ENCODE measurements at regions not wholly inside any gene's neighbourhood (a gene's known extent, or its start where the extent isn't known, plus 50 kb on each side); places are given as distances from the start of the nearest gene placed in this dataset.

DNA sequence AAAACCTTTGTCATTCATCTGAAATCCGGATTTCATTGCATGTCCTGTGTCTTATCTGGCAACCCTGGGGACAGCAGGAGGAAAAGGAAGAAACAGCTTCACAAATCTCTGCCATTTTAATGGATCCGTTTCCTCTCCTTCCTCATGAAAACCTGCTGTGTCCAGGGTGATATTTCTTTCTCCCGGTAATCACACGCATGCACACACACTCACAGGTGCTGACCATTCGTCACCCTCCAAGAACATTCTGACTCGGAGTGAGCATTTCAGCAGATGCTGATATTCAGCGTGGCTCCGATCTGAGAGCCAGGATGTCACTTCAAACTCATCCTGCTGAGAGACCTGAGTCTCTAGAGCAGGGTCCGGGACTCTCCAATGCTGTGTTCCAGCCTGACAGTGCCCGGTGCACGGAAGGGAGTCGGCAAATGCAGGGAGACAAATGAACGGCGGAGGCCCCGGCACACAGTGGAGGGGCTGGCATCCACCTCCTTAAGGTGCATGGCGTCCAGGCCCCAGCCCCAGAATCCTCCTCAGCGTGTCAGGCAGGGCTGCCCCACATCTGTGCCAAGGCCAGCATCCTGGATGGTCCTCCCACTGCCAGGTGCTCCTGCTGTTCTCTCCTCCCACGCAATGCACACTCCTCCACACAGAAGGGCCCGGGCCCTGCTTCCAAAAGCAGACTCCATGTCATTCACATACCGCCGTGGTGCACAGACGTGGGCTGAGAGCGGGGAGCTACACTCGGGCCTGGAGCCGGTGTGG lies 70.7 kb downstream of the RBFOX3 start:
- DNase-seq (ENCODE audit: low read depth in 2 of 2, low spot score in 1 of 2) = no peak

DNA sequence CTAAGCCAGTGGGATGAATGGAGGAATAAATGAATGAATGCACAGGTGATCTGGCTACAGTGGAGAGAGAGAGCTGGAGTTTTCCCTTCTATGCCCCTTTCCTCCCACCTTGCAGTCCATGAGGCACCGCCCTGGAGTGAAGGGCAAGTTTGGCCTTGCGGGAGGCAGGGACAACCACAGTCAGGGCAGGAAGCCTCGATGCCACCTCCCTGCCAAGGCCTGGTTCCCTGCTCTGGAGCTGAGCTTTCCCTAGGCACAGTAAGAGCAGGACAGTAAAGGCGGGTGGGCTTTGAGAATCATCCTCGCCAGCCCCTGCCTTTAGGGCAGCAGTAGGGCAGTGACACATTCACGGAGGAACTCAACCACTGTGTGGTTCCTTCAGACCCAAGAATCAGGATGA lies 72.6 kb downstream of the RBFOX3 start:
- no peak for DNase-seq (ENCODE audit: low read depth in 2 of 2, low spot score in 1 of 2)

DNA sequence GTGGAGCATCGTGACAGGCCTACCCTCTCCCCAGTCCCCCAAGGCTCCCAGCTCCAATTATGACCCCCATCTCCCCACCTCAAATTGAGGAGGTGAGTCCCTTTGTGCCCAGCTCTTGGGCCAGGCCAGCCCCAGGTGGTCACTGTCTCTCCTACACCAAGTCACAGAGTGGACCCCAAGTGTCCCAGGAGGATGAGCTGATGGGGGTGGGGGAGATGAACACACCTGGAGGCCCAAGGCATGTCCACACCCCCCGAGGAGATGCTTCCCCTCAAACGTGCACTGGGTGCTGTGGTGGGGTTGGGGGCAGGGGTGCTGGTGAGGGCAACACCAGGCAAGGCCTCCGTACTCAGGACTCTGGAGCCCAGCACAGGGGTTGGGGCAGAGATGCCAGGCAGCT lies 73.2 kb downstream of the RBFOX3 start:
- no peak for DNase-seq (ENCODE audit: low read depth in 2 of 2, low spot score in 1 of 2)

DNA sequence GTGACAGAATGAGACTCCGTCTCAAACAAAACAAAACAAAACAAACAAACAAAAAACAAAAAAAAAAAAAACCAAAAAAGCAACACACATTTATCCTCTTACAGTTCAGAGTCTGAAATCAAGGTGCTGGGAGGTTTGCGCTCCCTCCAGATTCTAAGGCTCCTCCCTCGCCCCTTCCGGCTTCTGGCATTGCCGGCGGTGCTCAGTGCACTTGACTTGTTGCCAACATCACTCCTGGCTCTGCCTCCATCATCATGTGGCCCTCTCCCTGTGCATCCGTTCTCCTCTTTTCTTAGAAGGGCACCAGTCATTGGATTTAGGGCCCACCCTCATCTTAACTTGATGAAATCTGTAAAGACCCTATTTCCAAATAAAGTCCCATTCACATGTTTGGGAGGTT lies 73.8 kb downstream of the RBFOX3 start:
- DNase-seq (ENCODE audit: low read depth in 2 of 2, low spot score in 1 of 2) = no peak

DNA sequence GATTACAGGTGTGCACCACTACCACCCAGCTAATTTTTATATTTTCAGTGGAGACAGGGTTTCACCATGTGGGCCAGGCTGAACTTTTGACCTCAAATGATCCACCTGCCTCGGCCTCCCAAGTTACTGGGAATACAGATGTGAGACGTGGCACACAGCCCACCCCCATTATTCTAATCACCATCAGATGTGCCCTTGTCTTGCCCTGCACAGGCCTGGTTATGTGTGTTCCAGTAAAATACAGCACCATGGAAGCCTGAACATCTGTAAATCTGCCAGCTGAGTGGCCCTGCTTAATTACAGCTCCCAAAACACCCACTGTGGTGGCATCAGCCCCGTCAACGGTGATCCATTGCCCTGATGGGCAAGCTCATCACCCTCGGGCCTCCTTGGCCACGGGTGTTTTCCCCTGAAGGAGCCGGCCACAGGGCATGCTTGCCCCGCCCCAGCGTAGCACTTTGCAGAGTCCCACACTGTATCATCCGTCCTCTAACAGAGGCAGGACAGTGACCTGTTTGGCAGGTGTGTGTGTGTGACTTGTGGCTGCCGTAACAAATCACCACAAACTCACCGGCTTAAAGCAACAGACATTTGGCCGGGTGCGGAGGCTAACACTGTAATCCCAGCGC lies 74.5 kb downstream of the RBFOX3 start:
- DNase-seq (ENCODE audit: low read depth in 2 of 2, low spot score in 1 of 2) = no peak

DNA sequence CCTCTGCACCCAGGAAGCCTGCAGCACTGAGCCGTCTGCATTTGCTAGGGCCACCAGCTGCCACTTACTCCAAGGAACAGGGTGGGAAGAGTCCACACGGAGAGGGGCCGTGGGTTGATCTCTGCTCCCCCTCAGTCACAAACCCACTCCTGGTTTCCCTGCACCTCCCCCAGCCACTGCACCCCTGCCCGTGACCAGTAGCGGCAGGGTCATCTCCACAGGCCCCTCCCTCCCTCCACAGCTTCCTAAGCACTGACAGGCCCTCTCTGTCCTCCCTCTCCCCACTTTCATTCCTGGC lies 75.2 kb downstream of the RBFOX3 start:
- no peak for DNase-seq (ENCODE audit: low read depth in 2 of 2, low spot score in 1 of 2)

DNA sequence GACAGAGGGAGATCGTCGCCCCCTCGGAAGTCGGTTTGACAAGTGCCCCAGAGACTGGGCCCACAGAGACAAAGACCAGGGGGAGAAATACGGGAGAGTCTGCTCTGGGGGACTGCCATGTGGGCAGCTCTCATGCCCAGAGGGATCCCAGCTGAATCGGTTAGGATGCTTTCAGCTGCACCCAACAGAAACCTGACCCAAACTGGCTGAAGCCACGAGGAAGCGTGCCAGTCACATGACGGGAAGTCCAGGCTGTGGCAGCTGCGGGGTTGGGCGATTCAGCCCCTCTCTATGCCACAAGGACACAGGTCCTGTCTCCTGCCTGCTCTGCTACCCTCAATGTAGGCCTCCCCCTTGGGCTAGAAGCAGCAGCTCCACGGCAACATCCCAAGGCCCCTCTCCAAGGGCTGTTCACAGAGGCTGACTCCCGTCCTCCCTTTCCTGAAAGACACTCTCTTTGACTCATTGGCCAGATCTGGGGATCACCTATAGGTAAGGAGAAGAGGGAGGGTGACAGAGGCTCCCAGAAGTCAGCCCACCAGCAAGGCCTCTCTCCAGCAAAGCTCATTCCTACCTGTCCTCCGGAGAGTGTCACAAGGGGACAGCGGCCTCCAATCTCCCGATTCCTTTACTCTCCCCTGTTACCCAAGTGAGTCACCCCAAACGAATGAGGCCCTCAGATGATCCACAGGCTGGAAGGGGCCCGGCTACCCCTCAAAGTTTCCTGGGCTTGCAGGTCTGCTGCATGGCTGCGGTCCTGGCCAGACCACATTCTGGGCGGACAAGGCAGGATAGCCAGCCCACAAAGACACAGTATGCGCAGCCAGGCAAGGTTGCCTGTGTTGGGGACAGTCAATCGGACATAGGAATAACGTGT lies 75.8 kb downstream of the RBFOX3 start:
- DNase-seq (ENCODE audit: low read depth in 2 of 2, low spot score in 1 of 2) = no peak

DNA sequence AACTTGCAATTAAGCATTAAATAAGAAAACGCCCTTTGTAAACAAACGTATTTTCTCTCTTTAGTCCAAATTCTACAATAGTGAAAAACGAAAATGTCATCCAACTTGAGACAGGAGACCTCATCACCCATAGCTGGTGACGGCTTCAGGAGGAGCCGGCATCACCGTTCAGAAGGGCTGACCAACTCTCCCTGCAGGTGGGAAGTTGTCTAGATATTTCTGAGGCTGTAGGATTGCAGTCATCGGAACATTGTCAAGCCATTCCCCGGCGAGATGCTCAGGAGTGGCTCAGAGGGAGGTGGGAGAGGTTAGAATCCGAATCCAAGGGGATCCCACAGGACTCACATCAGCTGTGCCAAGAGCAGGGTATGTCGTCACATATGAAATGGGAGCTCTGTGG lies 76.7 kb downstream of the RBFOX3 start:
- DNase-seq (ENCODE audit: low read depth in 2 of 2, low spot score in 1 of 2) = no peak

DNA sequence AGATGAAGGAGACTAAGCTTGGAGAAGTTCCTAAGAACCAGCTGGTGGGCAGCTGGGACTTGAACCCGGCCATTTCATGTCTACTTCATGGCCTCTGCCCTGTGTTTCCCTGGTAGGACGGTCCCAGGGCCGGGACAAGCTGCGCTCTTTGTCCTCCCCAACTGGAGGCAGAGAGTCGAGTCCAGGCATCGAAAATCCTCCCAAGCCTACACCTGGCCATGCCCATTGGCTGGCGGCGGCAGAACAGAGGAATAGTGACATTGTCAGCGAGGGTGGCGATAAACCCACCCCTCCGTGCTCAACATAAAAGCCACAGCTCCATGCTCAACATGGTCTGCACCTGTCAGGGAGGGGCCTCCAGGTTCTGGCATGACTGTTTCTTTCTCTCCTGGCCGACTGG lies 77.7 kb downstream of the RBFOX3 start:
- DNase-seq (ENCODE audit: low read depth in 2 of 2, low spot score in 1 of 2) = no peak

DNA sequence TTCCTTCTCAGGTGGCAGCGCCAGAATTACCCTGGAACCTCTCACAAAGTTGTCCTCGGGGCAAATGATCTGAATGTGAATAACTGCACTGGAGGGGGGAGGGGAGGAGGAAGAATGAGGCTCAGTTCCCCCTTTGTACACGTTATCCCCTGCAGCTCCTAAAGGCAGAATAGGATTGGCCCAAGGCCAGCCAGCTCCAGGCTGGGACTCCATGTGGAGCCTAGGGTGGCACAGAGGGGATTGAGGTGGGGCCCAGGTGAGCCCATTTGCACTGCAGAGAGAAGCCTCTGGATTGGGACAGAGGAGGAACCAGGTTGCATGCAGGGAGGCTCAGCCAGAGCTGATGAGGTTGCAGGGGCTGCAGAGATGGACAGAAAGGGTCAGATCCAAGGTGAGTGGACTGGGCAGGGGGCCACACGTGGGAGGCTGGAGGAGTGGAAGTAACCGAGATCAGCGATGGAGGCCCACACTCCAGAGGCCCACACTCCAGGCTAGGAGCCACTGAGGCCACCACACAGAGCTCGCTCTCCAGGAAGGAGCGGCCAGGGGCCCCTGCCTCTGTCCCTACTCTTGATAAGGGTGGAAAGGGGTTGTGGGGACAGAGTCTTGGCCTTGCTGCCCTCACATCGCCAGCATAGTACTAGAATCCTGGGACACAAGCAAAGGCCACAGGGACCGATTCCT lies 78.6 kb downstream of the RBFOX3 start:
- DNase-seq (ENCODE audit: low read depth in 2 of 2, low spot score in 1 of 2) = no peak

DNA sequence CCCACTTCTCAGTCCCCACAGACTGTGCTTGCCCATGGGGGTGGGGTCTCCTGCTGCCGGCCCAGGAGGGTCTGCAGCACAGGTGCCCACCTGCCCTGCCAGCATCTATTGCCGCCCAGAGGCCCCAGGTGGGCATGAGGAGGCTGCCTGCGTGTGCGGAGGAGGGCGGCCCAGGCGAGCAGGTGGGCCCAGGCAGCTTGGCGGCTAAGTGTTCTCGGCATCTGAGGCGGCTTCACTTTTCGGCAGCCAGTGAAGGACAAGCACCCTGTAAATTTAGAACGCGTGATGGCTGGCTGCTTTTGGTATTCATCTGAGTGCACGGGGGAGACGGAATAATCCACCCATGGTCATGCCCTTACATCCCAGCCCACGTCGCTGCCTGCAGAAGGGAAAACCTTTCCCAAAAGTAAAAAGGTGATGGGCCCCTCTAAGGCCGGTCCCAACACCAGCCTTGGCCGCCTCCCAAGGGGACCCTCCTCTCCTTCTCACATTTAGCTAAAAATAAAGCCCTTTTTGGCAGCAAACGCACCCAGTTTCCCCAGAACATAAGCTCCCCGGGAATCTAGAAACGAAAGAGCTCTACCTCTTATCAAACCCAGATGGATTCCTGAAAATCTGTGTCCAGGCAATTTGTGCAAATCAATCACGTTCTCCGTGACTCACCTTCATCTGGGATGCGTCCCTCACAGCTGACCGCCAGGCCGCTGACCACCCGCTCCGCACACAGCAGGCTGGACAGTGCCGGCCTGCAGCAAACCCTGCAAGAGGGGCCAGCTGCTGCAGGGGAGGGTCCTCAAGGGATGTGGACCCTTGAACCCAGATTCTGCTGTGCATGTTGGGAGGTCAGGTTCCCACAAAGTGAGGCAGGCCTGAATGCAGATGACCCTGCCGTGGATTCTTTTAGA lies 79.4 kb downstream of the RBFOX3 start:
- DNase-seq (ENCODE audit: low read depth in 2 of 2, low spot score in 1 of 2) = no peak

DNA sequence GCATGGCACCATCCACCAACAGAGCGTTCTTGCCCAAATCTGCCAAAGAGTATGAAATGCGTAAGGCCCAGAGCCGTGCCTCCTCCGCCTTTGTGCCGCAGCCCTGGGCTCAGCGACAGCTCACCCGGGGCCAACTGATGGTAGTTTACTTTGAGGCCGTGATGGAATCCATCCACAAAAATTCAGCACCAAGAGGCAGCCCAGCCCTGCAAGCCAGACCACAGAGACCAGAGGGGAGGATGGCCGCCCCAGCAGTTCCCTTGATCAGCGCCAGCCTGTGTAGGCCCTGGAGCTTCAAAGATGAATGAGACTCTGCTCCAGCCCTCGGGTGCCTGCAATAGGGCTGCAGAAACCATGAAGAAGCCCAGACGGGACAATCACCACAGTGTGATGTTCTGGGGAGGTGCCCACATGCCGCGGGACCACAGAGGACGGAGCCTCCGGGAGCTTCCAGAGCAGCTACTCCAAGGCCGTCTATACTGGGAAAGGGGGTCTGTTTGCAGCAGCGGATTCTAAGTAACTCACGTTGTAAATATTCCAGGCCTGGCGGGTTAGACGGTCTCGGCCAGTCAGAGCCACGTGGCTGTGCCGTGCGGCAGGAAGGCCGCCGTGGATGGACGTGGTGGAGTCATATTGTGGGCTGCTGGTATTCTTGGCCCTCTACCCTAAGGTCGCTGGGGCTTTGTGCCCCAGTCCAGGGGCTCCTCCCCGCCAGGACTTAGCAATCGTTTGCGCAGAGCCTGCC lies 80.3 kb downstream of the RBFOX3 start:
- no peak for DNase-seq (ENCODE audit: low read depth in 2 of 2, low spot score in 1 of 2)

DNA sequence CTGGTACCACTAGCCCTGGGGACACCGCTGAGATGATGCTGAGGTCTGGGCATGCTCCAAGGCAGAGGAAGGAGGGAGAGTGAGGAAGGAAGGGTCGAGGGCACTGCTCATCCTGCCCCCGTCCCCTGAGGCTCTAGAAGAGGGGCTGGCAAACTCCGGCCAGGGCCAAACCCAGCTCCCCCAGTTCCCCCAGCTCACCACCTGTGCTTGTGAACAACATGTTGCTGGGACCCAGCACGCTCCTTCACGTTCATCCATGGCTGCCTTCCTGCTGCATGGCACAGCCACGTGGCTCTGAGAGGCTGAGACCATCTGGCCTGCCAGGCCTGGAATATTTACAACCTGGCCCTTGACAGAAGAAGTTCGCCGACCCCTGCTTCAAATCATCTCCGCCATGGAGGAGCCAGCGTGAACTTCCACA lies 81.2 kb downstream of the RBFOX3 start:
- no peak for DNase-seq (ENCODE audit: low read depth in 2 of 2, low spot score in 1 of 2)

DNA sequence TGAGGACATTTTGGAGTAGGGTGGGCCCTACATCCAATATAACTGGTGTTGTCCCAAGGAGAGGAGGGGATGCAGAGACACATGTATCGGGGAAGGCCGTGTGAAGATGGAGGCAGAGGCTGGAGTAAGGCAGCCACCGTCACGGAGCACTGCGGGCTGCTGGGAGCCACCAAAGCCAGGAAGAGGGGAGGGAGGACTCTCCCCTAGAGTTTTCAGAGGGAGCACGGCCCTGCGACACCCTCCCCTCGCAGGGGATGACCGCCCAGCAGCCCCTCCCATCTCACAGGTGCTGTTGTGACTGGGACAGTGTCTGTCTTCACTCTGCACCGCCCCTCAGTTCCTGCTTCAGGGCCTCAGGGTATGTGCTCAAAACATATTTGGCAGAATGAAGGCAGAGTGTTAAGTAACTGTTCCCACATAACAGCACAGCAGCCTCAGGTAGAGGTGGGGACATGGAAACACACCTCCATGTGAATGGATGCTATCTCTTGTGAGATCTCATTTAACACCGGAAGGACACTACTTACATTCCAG lies 82.2 kb downstream of the RBFOX3 start:
- no peak for DNase-seq (ENCODE audit: low read depth in 2 of 2, low spot score in 1 of 2)

DNA sequence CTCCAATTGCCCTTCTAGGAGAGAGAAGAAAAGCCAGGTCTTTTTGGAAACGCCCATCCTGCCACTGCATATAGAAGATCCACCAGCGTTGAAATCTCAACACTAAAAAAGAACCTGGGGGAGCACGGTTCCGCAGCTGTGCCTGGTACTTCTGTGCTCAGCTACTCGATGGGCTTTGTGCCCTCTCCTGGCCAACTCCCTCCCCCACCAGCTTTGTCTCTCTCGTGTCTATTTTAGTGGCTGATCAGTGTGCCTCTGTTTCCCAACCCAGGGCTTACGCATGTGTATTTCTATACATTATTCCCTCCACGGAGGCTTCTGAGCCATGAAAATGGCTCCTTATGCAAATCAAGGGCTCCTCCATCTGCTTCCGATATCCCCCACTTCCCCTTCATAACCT lies 83.5 kb downstream of the RBFOX3 start:
- DNase-seq (ENCODE audit: low read depth in 2 of 2, low spot score in 1 of 2) = no peak

DNA sequence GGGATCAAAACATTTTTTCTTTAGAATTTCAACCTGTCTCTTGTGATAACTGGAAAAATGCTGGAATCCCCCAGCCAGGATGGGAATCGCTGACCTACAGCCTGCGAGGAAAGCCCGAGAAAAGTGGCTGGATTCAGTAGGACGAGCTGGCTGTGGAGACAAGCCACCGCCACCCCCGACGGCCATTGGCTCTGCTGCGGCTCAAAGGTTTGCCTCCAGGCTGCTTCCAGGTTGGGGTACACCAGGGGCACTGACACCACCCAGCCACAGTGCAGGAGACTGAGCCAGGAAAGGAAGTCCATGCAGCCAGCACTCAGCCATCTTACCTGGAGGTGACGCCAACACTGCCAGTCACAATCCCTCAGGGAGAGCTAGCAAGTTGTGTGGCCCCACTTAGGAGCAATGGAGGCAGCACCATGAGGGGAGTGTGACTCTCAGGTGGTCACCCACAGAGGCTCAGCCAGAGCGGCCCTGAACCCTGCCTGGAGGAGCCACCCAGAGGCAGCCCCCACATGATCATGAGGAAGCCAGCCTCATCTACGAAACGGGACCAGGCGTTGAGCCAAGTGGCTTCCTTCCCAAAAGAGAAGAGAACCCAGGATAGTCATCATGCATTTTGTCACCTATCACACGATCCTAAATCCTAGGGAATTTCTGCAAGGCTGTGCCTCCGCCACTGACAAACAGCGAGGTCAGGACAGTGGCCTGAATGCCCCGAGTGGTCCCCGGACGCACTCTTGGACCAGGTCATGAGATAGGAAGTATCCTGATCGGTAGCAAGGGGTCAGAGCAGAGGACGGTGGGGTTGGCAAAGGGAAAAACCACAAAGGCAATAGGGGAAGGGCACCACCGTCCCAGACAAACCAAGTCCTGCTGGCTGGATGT lies 84.8 kb downstream of the RBFOX3 start:
- no peak for DNase-seq (ENCODE audit: low read depth in 2 of 2, low spot score in 1 of 2)

DNA sequence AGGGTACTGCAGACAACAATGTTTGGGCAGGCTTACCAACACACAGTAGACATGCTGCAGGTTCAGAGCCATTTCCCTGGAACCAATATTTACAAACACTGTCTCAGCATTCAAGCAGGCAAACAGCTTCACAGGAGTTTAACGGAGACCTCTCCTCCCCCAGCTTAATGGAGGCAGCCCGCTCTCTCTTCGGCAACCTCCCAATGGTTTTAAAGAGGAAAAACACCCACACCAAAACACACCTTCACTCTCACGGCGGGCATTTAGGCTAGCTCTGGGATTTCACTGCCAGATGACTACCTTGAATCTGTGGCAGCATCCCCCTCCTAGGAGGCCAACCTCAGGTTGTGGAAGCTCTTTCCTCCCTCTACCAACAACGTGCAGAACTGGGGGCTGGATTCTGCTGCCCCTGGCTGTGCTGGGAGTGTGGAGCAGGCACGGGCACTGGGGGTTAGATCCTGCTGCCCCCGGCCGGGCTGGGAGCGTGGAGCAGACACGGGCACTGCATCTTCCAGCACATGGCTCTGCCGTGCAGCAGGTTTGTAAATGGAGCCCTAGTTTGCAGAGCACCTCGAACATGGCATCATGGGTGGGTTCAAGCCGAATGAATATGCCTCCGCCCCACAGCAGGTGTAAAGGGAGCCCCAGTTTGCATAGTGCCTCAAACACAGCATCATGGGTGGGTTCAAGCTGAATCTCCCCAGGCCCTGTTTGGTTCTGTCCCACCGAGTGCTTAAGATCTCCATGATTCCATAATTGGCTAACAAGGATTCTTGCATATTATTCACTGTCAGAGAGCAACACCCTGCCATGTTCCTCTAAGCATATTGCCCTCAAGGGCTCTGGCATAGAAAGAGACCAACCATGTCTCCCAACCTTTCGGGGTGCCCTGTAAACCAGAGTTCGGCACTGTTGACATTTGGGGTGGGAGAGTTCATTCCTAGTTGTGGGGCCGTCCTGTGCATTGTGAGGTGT lies 86.4 kb downstream of the RBFOX3 start:
- DNase-seq (ENCODE audit: low read depth in 2 of 2, low spot score in 1 of 2) = no peak

DNA sequence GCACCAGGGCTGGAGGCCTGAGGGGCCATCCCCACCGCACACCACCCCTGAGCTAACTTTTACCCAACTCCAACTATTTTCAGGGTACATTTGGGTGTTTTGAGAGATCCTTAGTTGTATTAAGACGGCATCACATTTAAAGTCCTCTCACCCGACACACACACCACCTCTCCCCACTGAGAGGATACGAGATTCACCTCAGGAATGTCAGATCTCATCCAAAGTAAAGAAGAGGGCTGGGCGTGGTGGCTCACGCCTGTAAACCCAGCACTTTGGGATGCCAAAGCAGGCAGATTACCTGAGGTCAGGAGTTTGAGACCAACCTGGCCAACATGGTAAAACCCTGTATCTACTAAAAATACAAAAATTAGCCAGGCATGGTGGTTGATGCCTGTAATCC lies 88.4 kb downstream of the RBFOX3 start:
- no peak for DNase-seq (ENCODE audit: low read depth in 2 of 2, low spot score in 1 of 2)
